Endothelial cell of umbilical vein (primary cell): ENCODE measurements at regions not wholly inside any gene's neighbourhood (a gene's known extent, or its start where the extent isn't known, plus 50 kb on each side); places are given as distances from the start of the nearest gene placed in this dataset.

Experiments used
- BruUV-seq: library from RNA; stranded (reverse); fragments of 400-500 nt; replicated peaks from 2 replicates; lab custom pipeline; 2021; lab: Mats Ljungman, UMichigan
- CTCF ChIA-PET: fragments of 300-600, 350-600 bp; sonication (Branson Sonifier 250); formaldehyde crosslinking; loops from one replicate; lab custom pipeline; 2021; ENCODE audit warnings: antibody characterized with exemption, inconsistent platforms; lab: Charles Lee
- POLR2A ChIA-PET: fragments of 300-600, 350-600 bp; sonication (Branson Sonifier 250); formaldehyde crosslinking; loops from one replicate; lab custom pipeline; 2021; ENCODE audit warnings: antibody characterized with exemption, inconsistent platforms; lab: Charles Lee
- DNase-seq: peaks from one replicate; pipeline ENCODE4 v3.0.0-alpha.2; 2011; ENCODE audit warnings: low read depth, low spot score
- FAIRE-seq: peaks from 2 replicates; lab custom pipeline; 2011; peaks lifted over from hg19 to GRCh38; lab: Jason Lieb, UNC
- H2AFZ ChIP-seq: 2 replicates; pipeline ENCODE4 v1.6.0; 2012; ENCODE audit warnings: low read depth, low read length, control low read depth, inconsistent platforms
- H3K27ac ChIP-seq: 2 replicates; pipeline ENCODE4 v1.5.1; 2011; ENCODE audit warnings: low read depth, mild to moderate bottlenecking, control low read depth, low read length, moderate library complexity; ENCODE audit not compliant: insufficient read depth
- H3K27me3 ChIP-seq, 2 experiments: 2 replicates each; pipeline versions ENCODE4 v1.6.0 to v1.6.1; 2011; ENCODE audit warnings: low read length in 2 of 2, mixed read lengths in 1 of 2; ENCODE audit not compliant: control insufficient read depth in 2 of 2, insufficient read depth in 2 of 2
- H3K36me3 ChIP-seq, 2 experiments: 2 replicates in 1 of 2; 3 replicates in 1 of 2; pipeline ENCODE4 v1.5.1; 2011; ENCODE audit warnings: low read length in 2 of 2, mild to moderate bottlenecking in 1 of 2, moderate library complexity in 1 of 2; ENCODE audit not compliant: control insufficient read depth in 2 of 2, insufficient read depth in 2 of 2; ENCODE audit errors: extremely low read depth in 1 of 2
- H3K4me1 ChIP-seq: 3 replicates; pipeline ENCODE4 v1.5.1; 2011; ENCODE audit warnings: mild to moderate bottlenecking, low read length; ENCODE audit not compliant: control insufficient read depth, insufficient read depth; ENCODE audit errors: extremely low read depth
- H3K4me2 ChIP-seq: 2 replicates; pipeline ENCODE4 v1.6.1; 2011; ENCODE audit warnings: low read length, control low read depth, mixed read lengths; ENCODE audit not compliant: insufficient read depth
- H3K4me3 ChIP-seq, 3 experiments: fragments of 200-600 bp in 1 of 3; sonication (generic), shearing (Covaris generic) in 1 of 3; replicated peaks in 1 of 3; 2 replicates each; pipeline ENCODE4 v1.5.1; 2011 to 2016; ENCODE audit warnings: control low read depth in 3 of 3, low read length in 3 of 3, mild to moderate bottlenecking in 2 of 3, inconsistent platforms in 1 of 3, low read depth in 1 of 3, moderate library complexity in 1 of 3; ENCODE audit not compliant: insufficient read depth in 1 of 3
- H3K79me2 ChIP-seq: 2 replicates; pipeline ENCODE4 v1.6.0; 2012; ENCODE audit warnings: low read length, inconsistent platforms; ENCODE audit not compliant: control insufficient read depth, insufficient read depth
- H3K9ac ChIP-seq: replicated peaks from 2 replicates; pipeline ENCODE3; 2011; ENCODE audit warnings: low read length, control low read depth; ENCODE audit not compliant: insufficient read depth; ENCODE audit errors: extremely low read depth
- H3K9me1 ChIP-seq: replicated peaks from 3 replicates; pipeline ENCODE4 v1.6.0; 2011; ENCODE audit warnings: mild to moderate bottlenecking, low read length; ENCODE audit not compliant: control insufficient read depth, insufficient read depth; ENCODE audit errors: extremely low read depth
- H3K9me3 ChIP-seq: replicated peaks from 2 replicates; pipeline ENCODE4 v1.5.1; 2012; ENCODE audit warnings: low read length, inconsistent platforms; ENCODE audit not compliant: control insufficient read depth, insufficient read depth
- H4K20me1 ChIP-seq: replicated peaks from 2 replicates; pipeline ENCODE3; 2011; ENCODE audit warnings: mild to moderate bottlenecking, low read length; ENCODE audit not compliant: control insufficient read depth, insufficient read depth; ENCODE audit errors: extremely low read depth
- EZH2 ChIP-seq: IDR thresholded peaks from 2 replicates; pipeline ENCODE4 v1.6.1; 2012; ENCODE audit warnings: borderline replicate concordance, low read depth, mild to moderate bottlenecking, moderate library complexity, low read length, inconsistent platforms; ENCODE audit not compliant: severe bottlenecking
- FOS ChIP-seq: IDR thresholded peaks from 2 replicates; pipeline ENCODE4 v1.6.1; 2011; ENCODE audit warnings: mild to moderate bottlenecking, low read length, moderate library complexity, borderline replicate concordance; ENCODE audit not compliant: insufficient read depth
- GATA2 ChIP-seq: IDR thresholded peaks from 2 replicates; pipeline ENCODE4 v1.7.0; 2011; ENCODE audit warnings: low read depth, mild to moderate bottlenecking, moderate library complexity, mixed read lengths, low read length; ENCODE audit not compliant: insufficient read length, insufficient read depth
- JUN ChIP-seq: IDR thresholded peaks from 2 replicates; pipeline ENCODE4 v1.6.1; 2011; ENCODE audit warnings: borderline replicate concordance, low read depth; ENCODE audit not compliant: insufficient read length, insufficient read depth
- MYC ChIP-seq: IDR thresholded peaks from one replicate; pipeline ENCODE4 v1.6.1; 2011; ENCODE audit warnings: mild to moderate bottlenecking, low read depth, low read length
- POLR2A ChIP-seq: IDR thresholded peaks from 2 replicates; pipeline ENCODE4 v1.6.1; 2012; ENCODE audit warnings: low read depth, mild to moderate bottlenecking, control low read depth, low read length
- POLR2AphosphoS5 ChIP-seq: IDR thresholded peaks from 2 replicates; pipeline ENCODE4 v1.6.1; 2012; ENCODE audit warnings: low read depth, mild to moderate bottlenecking, control low read depth, low read length, moderate library complexity; ENCODE audit not compliant: insufficient read depth
- dilution Hi-C: fragments of 300-500 bp; cut with MboI; formaldehyde crosslinking; loops from one replicate; pipeline ENCODE4 v1.15.0; 2019; ENCODE audit warnings: low sequenced_read_pairs; ENCODE audit not compliant: extremely low pct_ligation_motif_present
- intact Hi-C: fragments of 100-400 bp; cut with micrococcal nuclease; formaldehyde crosslinking; loops from one replicate; pipeline ENCODE4 v1.10.0; 2022
- TF ChIP-seq, protein P1 (sequence below): IDR thresholded peaks from 2 replicates; pipeline ENCODE4 v1.6.1; 2011; ENCODE audit not compliant: insufficient read depth, insufficient read length
- TF ChIP-seq, protein P2 (sequence below), 2 donors: IDR thresholded peaks; 1 replicate in 1 of 2; 2 replicates in 1 of 2; pipeline ENCODE4 v1.5.1; 2011; ENCODE audit warnings: low read length in 2 of 2, mild to moderate bottlenecking in 2 of 2, moderate library complexity in 2 of 2, control low read depth in 1 of 2, inconsistent platforms in 1 of 2, low read depth in 1 of 2; ENCODE audit not compliant: insufficient read depth in 1 of 2; ENCODE audit errors: extremely low read depth in 1 of 2

DNA sequence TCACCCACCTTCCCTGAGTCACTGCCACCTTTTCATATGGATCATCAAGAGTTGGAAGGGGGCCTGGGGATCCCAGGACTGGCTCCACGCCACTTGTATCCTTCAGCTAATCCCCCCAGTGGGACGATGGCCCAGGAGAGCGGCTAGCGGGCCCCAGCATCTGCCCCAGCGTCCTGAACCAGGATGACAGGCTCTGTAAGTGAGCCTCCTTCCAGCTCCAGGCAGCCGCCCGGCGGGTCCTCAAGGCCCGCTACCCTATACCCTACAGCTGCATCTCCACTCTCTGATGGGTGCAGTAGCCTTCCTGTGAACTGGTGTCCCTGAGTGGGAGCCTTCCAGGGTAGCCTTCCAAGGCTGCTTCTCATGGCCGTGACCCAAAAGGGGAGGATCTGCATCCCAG, 183.1 kb downstream of the ATG4C start:
- Histone ChIP-seq H3K27me3 (no peaks in the 10 kb centered on the region), H3K27ac (no peak overlapping the region), H3K4me3 (no peak overlapping the region), H3K4me1 (no peaks in the 10 kb centered on the region), H3K4me2 (no peak overlapping the region), H3K79me2 (no peaks in the 10 kb centered on the region), H4K20me1 (no peaks in the 10 kb centered on the region), H2AFZ (no peak overlapping the region), H3K9me3 (no peaks in the 10 kb centered on the region), H3K36me3 (no peaks in the 10 kb centered on the region), H3K9ac (no peak overlapping the region), H3K9me1 (no peaks in the 10 kb centered on the region)
- DNase-seq: no peak
- POLR2A ChIA-PET: no interaction called here
- BruUV-seq: no TSS peak
- TF ChIP-seq POLR2A (no peak), JUN (no peak)
- dilution Hi-C loops: no loop called here
- CTCF ChIA-PET: interaction anchor here (1.0 kb wide), 1 partner anchor 11 kb away, joined by 3 read pairs; no protein-coding TSS in a partner anchor
- no peak for FAIRE-seq
- intact Hi-C loops: loop anchor here (10.0 kb wide), 1 partner anchor 348 kb away; no protein-coding TSS in a partner anchor

DNA sequence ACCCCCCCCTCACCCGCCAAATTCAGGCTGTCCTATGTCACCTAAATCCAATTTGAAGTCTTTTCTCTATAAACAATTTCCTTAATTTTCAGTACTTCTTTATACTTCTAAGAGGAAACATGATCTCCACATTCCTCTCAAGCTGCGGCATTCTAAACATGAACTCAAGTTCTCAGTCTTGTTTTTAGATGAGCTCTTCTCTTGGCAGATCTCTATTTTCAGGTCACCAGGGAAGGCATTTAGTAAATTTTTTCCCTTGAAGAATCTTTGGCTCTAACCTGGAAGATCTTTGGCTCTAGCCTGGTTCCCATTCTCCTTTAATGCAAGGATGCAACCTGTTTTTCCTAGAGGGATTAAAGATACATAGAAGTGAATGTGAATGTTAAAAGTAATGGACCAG, 193.4 kb downstream of the ATG4C start:
- BruUV-seq: no TSS peak
- intact Hi-C loops (no loop called here), dilution Hi-C loops (no loop called here)
- Histone ChIP-seq H4K20me1 (no peaks in the 10 kb centered on the region), H3K9ac (no peak overlapping the region), H3K27ac (no peak overlapping the region), H3K79me2 (no peaks in the 10 kb centered on the region), H3K9me1 (no peaks in the 10 kb centered on the region), H3K36me3 (no peaks in the 10 kb centered on the region), H3K4me2 (no peak overlapping the region), H3K4me1 (no peaks in the 10 kb centered on the region), H3K4me3 (no peak overlapping the region), H2AFZ (no peak overlapping the region), H3K9me3 (no peaks in the 10 kb centered on the region), H3K27me3 (peaks cover 0 to 6% of the 10 kb centered on the region in 2 experiments)
- no peak for DNase-seq
- no peak for FAIRE-seq
- CTCF ChIA-PET: interaction anchor here (1.2 to 3.6 kb wide), 3 partner anchors 10 to 172 kb away, joined by 3 to 11 read pairs (median 3); no protein-coding TSS in a partner anchor
- POLR2A ChIA-PET: no interaction called here
- TF ChIP-seq POLR2A: no peak
- TF ChIP-seq JUN: no peak
- TF ChIP-seq, protein P1, sequence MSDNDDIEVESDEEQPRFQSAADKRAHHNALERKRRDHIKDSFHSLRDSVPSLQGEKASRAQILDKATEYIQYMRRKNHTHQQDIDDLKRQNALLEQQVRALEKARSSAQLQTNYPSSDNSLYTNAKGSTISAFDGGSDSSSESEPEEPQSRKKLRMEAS: no peak
- no peak for TF ChIP-seq MYC
- TF ChIP-seq POLR2AphosphoS5: no peak
- TF ChIP-seq, protein P2, sequence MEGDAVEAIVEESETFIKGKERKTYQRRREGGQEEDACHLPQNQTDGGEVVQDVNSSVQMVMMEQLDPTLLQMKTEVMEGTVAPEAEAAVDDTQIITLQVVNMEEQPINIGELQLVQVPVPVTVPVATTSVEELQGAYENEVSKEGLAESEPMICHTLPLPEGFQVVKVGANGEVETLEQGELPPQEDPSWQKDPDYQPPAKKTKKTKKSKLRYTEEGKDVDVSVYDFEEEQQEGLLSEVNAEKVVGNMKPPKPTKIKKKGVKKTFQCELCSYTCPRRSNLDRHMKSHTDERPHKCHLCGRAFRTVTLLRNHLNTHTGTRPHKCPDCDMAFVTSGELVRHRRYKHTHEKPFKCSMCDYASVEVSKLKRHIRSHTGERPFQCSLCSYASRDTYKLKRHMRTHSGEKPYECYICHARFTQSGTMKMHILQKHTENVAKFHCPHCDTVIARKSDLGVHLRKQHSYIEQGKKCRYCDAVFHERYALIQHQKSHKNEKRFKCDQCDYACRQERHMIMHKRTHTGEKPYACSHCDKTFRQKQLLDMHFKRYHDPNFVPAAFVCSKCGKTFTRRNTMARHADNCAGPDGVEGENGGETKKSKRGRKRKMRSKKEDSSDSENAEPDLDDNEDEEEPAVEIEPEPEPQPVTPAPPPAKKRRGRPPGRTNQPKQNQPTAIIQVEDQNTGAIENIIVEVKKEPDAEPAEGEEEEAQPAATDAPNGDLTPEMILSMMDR (IDR thresholded peaks at IDR 0.05; ENCODE audit: extremely low read depth in 1 of 2, insufficient read depth in 1 of 2, low read depth in 1 of 2, low read length in 2 of 2): no peak
- no peak for TF ChIP-seq EZH2
- no peak for TF ChIP-seq GATA2
- no peak for TF ChIP-seq FOS
